Superior temporal gyrus (tissue), 1 donor: ENCODE measurements at regions not wholly inside any gene's neighbourhood (a gene's known extent, or its start where the extent isn't known, plus 50 kb on each side); places are given as distances from the start of the nearest gene placed in this dataset.
"Not testable (repeated sequence)": the region's sequence is repeated elsewhere in the genome, so short reads cannot be mapped to it uniquely, and the experiment has no call there.

ENCODE experiments used
- DNase-seq: peaks from one replicate; pipeline ENCODE4 v3.0.0-alpha.2; 2016; ENCODE audit errors: extremely low spot score

DNA sequence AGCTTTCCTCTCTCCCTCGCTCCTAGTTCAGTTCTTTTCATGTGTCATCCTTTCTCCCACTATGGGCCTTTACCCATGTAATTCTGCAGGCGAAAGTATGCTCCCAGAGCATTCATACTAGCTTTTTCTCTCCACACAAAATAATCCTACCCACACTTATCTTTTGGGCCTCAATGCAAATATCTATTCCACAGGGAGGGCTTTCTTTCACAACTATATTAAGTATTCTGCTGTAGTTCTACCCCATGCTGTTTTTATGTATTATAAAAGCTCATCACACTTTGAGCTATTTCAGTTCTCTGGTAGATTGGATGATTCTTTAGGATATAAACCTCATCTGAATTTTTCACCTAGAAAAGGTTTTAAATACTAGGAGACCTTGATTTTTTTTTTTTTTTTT, 774.6 kb upstream of the CRIM1 start:
- DNase-seq: no peak

DNA sequence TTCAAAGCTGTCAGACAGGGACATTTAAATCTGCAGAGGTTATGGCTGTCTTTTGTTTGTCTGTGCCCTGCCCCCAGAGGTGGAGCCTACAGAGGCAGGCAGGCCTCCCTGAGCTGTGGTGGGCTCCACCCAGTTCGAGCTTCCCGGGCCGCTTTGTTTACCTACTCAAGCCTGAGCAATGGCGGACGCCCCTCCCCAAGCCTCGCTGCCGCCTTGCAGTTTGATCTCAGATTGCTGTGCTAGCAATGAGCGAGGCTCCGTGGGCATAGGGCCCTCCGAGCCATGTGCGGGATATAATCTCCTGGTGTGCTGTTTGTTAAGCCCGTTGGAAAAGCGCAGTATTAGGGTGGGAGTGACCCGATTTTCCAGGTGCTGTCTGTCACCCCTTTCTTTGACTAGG, 787.0 kb upstream of the CRIM1 start:
- not testable (repeated sequence) for DNase-seq

DNA sequence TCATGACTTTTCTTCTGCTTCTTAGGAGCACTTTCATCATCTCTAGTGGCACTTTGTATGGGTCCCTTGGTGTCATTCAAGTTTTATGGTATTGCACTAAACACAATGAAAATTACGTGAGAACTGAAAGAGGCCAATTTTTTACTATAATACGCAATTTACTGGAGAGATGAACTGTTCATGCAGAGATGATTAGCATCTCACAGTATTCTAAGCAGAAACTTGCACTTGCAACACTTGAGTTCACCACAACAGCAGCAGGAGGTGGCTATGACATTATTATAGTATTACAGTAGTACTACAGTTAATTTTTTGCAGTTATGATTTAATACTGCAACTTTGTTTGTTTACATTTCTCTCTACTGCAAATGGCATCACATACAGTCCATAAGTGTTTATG, 793.1 kb upstream of the CRIM1 start:
- no peak for DNase-seq

DNA sequence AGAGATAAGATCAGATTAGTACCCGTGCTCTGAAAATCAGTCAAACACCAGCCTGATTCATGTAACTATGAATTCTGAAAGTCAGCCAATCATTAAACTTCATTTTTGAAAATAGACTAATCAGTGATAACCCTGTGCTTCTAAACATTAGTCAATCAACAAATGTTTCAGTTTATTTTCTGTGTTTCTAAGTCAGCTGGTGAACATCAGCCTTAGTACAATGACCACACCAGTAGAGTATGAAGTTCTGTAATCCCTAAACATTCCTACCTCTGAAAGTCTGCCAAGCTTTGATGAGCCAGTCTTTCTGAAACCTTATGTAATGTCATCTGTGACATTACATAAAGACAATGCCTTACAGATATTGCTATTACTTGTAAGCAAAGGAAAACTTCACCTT, 807.4 kb upstream of the CRIM1 start:
- no peak for DNase-seq

DNA sequence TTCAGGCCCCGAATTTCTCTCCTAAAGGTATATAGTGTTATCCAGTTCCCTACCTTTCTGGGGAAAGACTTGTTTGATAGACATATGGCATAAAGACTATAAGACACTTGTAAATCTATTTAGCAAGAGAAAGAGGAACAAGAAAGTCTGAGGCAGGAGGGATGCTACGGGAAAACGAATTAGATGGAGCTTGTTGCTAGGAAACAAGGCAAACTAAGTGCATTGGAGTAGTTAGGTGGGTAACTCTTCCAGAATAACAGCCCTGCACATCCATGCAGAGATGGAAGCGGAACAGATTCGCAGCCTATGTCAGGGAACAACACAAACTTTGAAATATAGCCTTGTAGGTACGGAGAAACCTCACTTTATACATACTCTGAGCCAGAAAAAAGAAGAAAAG, 810.3 kb upstream of the CRIM1 start:
- no peak for DNase-seq

DNA sequence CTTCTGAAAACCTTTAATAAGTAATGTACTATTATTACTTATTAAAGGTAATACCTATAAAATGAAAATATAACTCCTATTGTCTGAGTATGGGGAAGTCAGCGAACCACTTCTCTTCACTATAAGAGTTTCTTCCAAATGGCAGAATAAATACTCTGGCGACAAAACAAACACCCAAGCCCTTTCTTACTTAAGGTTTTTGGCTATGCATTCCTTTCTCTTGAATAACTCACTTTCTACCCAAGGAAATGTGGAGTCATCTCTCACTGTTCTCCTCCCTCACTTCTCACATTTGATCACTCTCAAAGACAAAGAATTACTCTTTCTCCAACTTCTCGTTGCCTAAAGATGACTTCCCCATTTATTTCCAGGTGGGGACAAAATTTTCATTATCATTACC, 816.8 kb upstream of the CRIM1 start:
- DNase-seq: no peak

DNA sequence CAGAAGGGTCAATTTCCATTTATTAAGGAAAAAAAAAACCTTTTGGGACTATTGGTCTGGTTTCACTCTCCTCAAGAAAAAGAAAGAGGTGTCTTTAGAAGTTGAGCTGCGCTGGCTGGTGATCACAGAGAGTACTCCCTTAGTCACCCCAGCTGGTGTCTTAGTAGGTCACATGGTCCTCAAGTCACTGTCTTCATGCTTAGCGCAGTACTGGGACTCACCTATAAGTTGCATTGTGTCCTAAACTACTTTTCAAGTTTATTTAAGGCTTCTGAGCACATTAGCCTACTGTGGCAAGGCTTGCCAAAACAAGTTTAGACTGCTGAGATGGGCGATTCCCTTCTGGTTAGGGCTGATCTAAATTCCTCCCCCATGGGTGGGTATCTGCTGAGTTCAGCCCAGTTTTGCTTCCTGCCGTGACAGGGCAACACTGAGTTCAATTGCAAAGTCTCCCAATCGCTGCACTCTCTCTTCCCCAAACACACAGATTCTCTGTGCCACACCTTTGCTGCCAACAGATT, 824.9 kb upstream of the CRIM1 start:
- DNase-seq: no peak

DNA sequence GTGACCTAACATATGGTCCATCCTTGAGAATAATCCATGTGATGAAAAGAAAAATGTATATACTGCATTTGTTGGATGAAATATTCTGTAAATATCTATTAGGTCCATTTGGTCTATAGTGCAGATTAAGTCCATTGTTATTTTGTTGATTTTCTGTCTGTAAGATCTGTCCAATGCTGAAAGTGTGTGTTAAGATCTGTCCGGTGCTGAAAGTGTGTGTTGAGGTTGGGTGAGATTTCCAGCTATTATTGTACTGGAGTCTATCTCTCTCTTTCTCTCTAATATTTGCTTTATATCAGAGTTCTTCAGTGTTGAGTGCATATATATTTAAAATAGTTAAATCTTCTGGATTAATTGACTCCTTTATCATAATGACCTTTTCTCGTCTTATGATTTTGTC, 828.8 kb upstream of the CRIM1 start:
- DNase-seq: no peak

DNA sequence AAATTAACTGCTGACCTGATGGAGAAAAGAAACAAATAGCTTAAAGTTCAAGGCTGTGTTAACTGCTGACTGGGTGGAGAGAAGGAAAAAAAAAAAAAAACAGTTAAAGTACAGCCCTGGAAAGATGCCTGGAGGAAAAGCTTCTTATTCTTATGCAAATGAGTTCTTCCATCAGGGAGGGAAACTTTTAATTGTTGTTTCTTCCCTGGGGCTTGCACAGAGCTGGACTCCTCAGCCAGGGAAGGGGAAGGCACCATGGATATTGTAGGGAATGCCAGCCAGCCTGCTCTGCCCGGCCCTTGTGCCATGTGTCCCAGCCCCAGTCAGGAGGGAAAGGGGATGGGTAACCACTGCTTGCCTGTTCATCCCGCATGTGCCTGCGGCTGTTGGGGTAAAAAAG, 833.1 kb upstream of the CRIM1 start:
- no peak for DNase-seq

DNA sequence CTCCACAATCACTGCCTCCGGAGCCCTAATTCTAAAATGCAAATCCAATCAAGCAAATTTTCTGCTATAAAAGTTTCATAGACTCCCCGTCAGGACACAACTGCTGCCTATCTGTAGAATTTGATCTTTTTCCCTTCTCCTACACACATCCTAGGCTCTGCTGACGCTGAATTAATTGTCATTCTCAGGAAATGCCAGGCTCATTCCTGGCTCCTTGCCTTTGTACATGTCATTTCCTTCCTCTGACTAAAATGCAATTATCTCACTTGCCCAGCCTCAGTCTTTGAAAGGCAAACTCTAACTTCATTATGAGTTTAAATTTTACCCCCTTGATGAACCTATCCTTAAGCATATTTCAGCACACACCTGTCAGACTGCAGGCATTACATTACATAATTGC, 844.9 kb upstream of the CRIM1 start:
- DNase-seq: no peak

DNA sequence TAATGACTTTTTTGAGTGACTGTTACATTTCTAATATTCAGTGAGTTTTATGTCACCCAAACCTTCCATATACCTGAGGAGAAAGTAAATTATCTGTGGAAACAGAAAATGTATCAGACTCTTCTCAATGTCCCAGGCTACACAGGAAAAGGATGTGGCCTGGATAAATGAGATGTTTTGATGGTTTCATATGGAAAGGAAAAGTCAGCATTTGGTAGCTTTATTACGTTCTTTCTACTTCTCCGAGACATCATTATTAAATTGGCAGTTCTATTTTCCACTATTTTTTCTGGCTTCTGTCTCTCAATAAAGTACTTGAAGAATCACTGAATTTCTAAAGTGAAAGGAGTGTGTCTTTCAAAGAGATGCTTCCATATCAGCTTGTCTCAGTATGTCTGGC, 847.0 kb upstream of the CRIM1 start:
- DNase-seq: no peak

DNA sequence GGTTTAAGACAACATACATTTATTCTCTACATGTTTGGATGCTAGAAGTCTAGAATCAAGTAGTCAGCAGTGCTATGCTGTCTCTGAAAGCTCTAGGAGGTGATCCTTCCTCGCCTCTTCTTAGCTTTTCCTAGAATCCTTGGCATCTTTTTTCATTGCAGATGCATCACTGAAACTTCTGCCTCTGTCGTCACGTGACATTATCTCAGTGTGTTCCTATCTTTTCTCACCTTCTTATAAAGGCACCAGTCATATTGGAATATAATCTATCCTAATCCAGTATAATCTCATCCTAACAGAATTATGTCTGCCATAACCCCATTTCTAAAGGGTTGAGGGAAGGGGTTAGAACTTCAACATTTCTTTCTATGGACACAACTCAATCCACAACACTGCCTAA, 851.2 kb upstream of the CRIM1 start:
- DNase-seq: no peak

DNA sequence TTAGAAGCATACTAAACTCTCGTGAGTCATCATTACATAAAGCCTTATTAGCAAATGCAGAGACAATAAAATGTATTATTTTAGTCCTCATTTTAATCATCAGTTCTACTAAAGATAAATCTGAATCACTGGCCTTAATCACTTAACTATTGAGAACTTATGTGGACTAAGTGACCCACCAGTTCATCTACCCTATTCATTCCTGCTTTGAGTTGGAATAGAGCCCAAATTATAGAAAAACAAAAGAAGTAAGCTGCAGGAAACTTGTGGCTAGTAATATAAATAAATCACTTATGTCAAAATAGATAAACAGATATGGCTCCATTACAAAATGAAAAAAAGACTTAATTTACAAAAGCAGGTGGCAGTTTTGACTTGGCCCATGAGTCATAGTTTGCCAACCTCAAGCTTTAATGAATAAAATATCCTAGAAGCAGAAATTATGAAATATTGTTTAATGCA, 851.8 kb upstream of the CRIM1 start:
- DNase-seq: no peak

DNA sequence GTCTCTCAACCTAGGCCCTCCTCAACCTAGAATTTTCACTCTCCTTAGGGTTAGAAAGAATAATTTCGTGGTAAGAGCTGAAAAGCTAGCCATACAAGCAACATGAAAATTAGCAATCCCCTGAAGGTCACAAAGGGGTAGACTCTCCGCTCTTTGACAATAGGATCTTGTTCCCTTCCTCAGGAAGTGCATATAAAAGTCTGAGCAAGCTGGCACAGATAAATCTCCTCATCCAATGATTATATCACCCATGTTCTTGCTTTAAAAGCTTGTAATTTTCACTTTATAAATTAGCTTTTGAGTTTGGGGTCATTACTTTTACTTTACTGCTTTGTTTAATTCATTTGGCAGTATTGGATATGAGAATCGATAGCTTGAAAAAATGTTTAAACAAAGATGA, 852.3 kb upstream of the CRIM1 start:
- DNase-seq: no peak

DNA sequence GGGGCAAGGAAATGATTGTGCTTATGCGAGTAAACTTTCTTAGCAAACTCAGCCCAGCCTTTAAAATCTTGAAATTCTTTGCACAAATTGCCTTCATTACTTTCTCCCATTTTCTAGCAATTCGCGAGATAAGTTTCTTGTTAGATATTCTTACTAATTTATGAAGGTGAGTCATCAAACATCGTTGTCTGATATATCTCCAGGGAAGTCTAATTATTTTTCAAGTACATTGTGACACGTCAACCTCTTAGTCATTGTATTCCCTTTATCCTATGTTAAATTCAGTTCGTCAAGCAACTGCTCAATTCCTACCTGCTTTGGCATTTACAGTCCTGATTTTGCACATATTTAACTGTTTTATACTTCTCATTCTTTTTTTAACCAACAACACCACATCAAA, 854.5 kb upstream of the CRIM1 start:
- DNase-seq: no peak

DNA sequence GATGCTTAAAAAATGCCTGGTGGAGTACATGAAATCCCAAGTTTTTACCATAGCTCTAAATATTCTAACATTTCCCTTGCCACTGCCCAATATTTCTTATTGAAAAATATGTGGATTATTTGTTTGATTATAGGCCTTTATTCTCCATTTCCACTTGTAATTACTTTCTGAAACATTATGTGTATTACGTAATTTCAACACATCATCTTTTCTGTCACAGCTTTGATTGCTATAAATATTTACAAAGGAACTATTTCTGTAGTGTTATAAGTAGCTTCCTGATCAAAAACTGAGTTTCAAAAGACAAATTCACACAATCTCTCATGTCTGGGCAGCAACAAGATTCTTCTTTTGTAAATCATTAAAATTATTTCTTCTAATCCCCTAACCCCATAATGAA, 859.6 kb upstream of the CRIM1 start:
- no peak for DNase-seq

DNA sequence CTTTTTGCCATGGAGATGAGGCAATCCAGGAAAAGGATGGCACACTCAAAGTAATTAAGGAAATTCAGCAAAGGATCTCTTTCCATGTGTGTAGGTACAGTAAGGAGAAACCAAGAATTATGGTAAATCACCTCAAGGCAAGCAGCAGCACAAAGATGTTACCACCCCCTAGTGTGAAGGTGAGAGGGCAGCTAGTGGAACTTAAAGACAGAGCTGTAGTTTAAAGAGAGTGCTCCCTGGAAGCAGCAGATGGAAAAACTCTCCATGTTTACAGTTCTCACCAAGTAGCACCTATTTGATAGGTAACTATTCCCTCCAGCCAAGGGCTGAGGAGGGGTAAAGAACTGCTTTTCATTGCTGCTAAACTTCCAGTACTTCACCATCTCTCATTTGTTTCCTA, 860.4 kb upstream of the CRIM1 start:
- no peak for DNase-seq

DNA sequence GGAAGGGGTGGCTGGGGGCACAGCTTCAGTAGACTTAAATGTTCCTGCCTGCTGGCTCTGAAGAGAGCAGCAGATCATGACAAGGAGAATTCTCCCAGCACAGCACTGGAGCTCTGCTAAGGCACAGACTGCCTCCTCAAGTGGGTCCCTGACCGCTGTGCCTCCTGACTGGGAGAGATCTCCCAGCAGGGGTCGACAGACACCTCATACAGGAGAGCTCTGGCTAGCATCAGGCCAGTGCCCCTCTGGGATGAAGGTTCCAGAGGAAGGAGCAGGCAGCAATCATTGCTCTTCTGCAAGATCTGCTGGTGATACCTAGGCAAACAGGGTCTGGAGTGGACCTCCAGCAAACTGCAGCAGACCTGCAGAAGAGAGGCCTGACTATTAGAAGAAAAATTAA, 877.5 kb upstream of the CRIM1 start:
- not testable (repeated sequence) for DNase-seq

DNA sequence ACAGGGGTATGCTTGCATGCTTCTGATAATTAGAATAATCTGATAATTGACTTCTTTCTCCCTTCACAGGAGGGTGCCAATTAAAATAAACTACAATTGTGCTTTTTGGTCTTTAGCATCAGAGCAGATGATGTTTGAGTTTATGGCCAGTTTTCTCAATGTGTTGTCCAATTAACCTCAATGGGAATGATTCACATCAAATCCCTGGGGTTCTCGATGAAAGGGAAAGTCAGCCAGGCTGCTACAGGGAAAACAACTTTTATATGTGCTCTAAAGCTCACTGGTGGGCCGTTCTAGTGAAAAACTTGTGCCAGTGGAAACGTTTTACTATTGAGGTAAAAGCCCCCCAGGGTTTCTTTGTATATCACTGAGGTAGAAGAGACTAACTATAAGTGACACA, 887.3 kb upstream of the CRIM1 start:
- no peak for DNase-seq

DNA sequence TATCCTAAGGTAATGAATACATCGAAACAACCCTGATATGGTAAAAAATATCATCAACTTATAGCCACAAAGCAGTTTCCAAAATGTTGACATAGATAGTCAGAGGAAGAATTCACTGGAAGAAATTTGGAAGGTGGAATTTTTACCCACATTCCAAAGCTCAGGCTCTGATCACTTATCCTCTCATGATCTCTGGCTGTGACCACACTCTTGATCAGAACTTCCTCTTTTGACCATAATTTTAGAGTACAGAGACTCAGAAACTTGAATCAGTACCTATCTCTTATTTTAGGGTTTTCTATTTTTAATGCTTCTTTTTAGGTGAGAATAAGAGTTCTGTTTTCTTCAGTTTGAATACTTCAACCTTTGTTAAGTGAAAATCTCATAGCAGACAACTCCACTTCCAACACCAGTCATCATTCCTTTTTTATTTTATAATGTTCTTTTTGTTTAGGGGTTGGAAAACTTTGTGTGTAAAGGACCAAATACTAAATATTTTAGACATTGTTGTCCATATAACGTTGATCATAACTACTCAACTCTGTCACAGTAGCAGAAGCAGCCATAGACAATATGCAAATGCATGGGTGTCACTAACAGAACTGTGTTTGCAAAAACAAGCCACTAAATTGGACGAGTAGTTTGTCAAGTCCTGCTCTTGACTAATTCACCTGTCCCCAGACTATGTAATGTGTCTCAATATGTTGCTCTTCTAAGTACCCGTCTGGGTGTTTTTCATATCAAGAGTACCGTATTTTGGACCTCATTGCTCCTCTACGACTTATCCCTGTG, 891.6 kb upstream of the CRIM1 start:
- no peak for DNase-seq

DNA sequence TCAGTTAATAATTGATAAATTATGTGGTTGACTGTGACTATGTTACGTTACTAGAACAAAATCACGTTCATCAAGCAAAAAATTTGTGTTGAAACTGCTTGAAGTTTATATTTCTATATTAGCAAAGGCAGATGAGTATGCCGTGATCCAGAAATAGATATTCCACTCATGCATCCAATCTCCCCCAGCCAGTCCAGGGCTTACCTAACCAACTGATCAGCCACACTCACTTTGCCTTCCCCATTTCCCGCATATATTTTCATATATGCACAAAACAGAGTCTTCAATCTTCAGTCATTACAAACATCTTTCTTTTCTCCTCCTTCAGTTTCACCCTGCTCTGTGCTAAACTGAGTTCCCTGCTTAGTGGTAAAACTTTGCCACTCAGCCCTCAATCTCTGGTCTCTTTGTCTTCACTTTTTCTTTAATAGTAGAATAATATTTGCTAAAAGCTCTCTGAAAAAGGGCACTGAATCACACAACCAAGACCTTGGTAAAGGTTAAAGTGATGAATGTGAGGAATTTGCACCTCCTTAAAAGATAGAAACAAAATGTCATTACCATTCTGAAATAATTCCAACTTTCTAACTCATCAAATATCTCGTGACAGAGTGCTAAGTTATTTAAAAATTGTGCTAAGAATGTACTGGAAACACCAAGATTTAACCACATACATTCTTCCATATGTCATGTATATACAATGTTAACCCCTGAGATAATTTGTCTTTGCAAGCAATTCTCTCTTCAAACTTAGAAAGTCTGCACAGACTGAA, 893.2 kb upstream of the CRIM1 start:
- DNase-seq: no peak

DNA sequence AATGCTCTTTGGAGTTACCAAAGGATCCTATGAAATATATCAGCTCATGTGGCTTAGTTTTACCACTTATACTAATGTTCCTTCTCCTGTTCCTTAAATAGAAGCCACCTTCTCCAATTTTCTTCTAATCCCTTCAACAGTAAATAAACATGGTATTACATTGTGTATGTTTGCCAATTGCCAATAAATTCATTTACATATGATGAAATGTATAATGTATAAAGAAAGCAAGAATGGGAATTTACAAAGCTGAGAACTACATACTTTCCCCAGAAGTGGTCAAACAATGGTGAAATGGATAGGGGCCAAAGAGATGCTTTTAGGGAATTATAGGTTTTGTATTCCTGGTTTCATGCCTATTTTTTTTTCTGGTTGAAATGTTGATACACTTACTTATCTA, 894.2 kb upstream of the CRIM1 start:
- DNase-seq: no peak

DNA sequence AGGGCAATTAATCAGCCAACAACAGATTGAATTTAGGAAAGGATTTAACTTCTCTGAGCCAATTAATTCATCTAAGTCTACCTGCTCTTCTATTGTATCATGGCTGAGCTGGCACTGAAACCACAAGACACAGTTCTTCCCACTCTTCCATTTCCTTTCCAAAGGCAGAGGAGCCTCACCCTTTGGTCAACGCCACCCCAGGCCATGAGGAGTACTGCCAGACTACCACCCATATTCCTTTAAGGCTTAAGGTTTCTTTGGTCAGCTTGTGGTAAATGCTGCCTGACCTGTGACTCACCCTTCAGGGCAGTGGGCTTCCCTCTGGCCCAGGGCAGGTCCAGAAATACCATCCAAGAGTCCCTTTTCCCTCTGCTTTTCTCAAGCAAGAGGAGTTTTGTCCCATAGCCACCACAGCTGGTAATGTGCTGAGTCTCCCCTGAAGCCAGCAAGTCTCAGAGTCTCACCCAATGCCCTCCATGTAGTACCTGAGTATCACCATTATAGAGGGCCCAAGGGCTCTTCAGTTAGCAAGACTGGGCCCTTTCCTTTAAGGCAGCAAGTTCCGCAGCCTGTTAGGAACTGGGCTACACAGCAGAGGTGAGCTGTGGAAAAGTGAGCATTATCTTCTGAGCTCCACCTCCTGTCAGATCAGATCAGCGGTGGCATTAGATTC, 900.5 kb upstream of the CRIM1 start:
- DNase-seq: no peak
